Mesenchymal stem cell (in vitro differentiated cells and primary cell): ENCODE measurements at regions not wholly inside any gene's neighbourhood (a gene's known extent, or its start where the extent isn't known, plus 50 kb on each side); places are given as distances from the start of the nearest gene placed in this dataset.
A peak's percentile ranks its signal among the peaks of the same experiment; 100 is the strongest.
"Not testable (repeated sequence)": the region's sequence is repeated elsewhere in the genome, so short reads cannot be mapped to it uniquely, and the experiment has no call there.

Source experiments
- DNase-seq: peaks from one replicate; pipeline ENCODE4 v3.0.0-alpha.2; 2013
- H2AFZ ChIP-seq: one replicate; pipeline ENCODE4 v1.6.1; 2013; ENCODE audit warnings: low read depth, mild to moderate bottlenecking, control low read depth, inconsistent platforms, low read length, moderate library complexity
- H2AK5ac ChIP-seq: 2 replicates; pipeline ENCODE4 v1.6.1; 2013; ENCODE audit warnings: low read length, moderate library complexity, mild to moderate bottlenecking, inconsistent platforms; ENCODE audit not compliant: severe bottlenecking
- H2BK120ac ChIP-seq: one replicate; pipeline ENCODE4 v1.6.1; 2013; ENCODE audit warnings: low read depth, mild to moderate bottlenecking, inconsistent platforms, low read length, moderate library complexity
- H2BK12ac ChIP-seq, 2 experiments: one replicate each; pipeline ENCODE4 v1.6.1; 2013; ENCODE audit warnings: inconsistent platforms in 2 of 2, low read length in 2 of 2, mild to moderate bottlenecking in 2 of 2, moderate library complexity in 2 of 2, control low read depth in 1 of 2
- H2BK15ac ChIP-seq: one replicate; pipeline ENCODE4 v1.6.1; 2013; ENCODE audit warnings: mild to moderate bottlenecking, low read depth, inconsistent platforms; ENCODE audit not compliant: poor library complexity, severe bottlenecking
- H2BK5ac ChIP-seq: 2 replicates; pipeline ENCODE4 v1.6.1; 2013; ENCODE audit warnings: low read depth, mild to moderate bottlenecking, low read length, control low read depth, inconsistent platforms; ENCODE audit not compliant: poor library complexity, severe bottlenecking
- H3K14ac ChIP-seq, 2 experiments: one replicate each; pipeline ENCODE4 v1.6.1; 2013; ENCODE audit warnings: inconsistent platforms in 2 of 2, low read length in 2 of 2, control low read depth in 1 of 2, mild to moderate bottlenecking in 1 of 2, moderate library complexity in 1 of 2
- H3K18ac ChIP-seq, 2 experiments: one replicate each; pipeline ENCODE4 v1.6.1; 2013; ENCODE audit warnings: inconsistent platforms in 2 of 2, low read length in 2 of 2, control low read depth in 1 of 2, low read depth in 1 of 2, mild to moderate bottlenecking in 1 of 2
- H3K23ac ChIP-seq, 2 experiments: one replicate each; pipeline ENCODE4 v1.6.1; 2013; ENCODE audit warnings: inconsistent platforms in 2 of 2, low read length in 2 of 2, mild to moderate bottlenecking in 2 of 2, moderate library complexity in 2 of 2, control low read depth in 1 of 2
- H3K27ac ChIP-seq: 2 replicates; pipeline ENCODE4 v1.5.1; 2013; ENCODE audit warnings: mild to moderate bottlenecking, moderate library complexity, low read length, control low read depth, inconsistent platforms; ENCODE audit not compliant: poor library complexity, severe bottlenecking
- H3K27me3 ChIP-seq, 2 experiments: 2 replicates each; pipeline versions ENCODE4 v1.6.1 to v1.7.0; 2013; ENCODE audit warnings: low read length in 2 of 2, mild to moderate bottlenecking in 2 of 2, moderate library complexity in 2 of 2, control low read depth in 1 of 2, inconsistent platforms in 1 of 2; ENCODE audit not compliant: control insufficient read depth in 1 of 2, insufficient read depth in 1 of 2
- H3K36me3 ChIP-seq, 2 experiments: 2 replicates each; pipeline versions ENCODE4 v1.6.1 to v1.7.0; 2013; ENCODE audit warnings: low read length in 2 of 2, control low read depth in 1 of 2, inconsistent platforms in 1 of 2, low read depth in 1 of 2, mild to moderate bottlenecking in 1 of 2; ENCODE audit not compliant: insufficient read depth in 2 of 2, control insufficient read depth in 1 of 2
- H3K4ac ChIP-seq, 2 experiments: one replicate each; pipeline ENCODE4 v1.6.1; 2013; ENCODE audit warnings: inconsistent platforms in 2 of 2, low read length in 2 of 2, mild to moderate bottlenecking in 2 of 2, moderate library complexity in 2 of 2, control low read depth in 1 of 2, low read depth in 1 of 2
- H3K4me1 ChIP-seq: 2 replicates; pipeline ENCODE4 v1.6.1; 2013; ENCODE audit warnings: low read depth, low read length, control low read depth; ENCODE audit not compliant: control insufficient read depth, insufficient read depth
- H3K4me2 ChIP-seq: 2 replicates; pipeline ENCODE4 v1.6.1; 2013; ENCODE audit warnings: low read length, mild to moderate bottlenecking, inconsistent platforms; ENCODE audit not compliant: poor library complexity, severe bottlenecking
- H3K4me3 ChIP-seq, 2 experiments: 2 replicates each; pipeline versions ENCODE4 v1.5.1 to v1.7.0; 2013; ENCODE audit warnings: low read length in 2 of 2, mild to moderate bottlenecking in 2 of 2, control low read depth in 1 of 2, low read depth in 1 of 2; ENCODE audit not compliant: insufficient read depth in 1 of 2
- H3K79me1 ChIP-seq: replicated peaks from 2 replicates; pipeline ENCODE4 v1.6.1; 2013; ENCODE audit warnings: mild to moderate bottlenecking, control low read depth, low read length, inconsistent platforms; ENCODE audit not compliant: poor library complexity, severe bottlenecking
- H3K9ac ChIP-seq: 2 replicates; pipeline ENCODE4 v1.7.0; 2013; ENCODE audit warnings: mild to moderate bottlenecking, low read length, moderate library complexity
- H3K9me3 ChIP-seq: 2 replicates; pipeline ENCODE4 v1.7.0; 2013; ENCODE audit warnings: mild to moderate bottlenecking, low read length; ENCODE audit not compliant: control insufficient read depth
- H4K8ac ChIP-seq: one replicate; pipeline ENCODE4 v1.6.1; 2013; ENCODE audit warnings: inconsistent platforms, mild to moderate bottlenecking, low read length, moderate library complexity
- H4K91ac ChIP-seq: one replicate; pipeline ENCODE4 v1.6.1; 2013; ENCODE audit warnings: mild to moderate bottlenecking, low read length, inconsistent platforms
- WGBS: methylation state at CpG from one replicate; pipeline ENCODE4 v1.1.7; 2013; ENCODE audit warnings: mixed read lengths; 5-methylcytosine and 5-hydroxymethylcytosine counted together

DNA sequence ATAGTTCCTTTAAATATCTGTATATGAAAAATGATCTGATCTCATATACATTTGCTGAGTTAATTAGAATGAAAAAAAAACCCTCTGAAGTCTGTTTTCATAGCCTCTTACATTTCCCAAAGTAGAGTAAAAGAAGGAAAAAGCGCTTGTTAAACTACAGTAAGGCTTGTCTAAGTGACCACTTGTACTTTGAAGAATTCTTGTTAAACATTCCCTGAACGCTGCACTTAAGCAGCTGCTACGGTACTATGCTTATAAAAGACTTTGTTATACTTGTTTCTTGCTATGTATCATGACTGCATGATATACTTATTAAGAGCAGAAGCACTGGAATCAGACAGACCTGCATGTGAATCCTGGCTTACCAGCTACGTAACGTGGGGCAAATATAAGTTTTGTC, 81.7 kb upstream of the MTAP start:
- no peak for DNase-seq
- H2BK120ac ChIP-seq = no peak overlapping the region
- H3K4me2 ChIP-seq = no peak overlapping the region
- no peak overlapping the region for H3K18ac ChIP-seq
- no peak overlapping the region for H3K27ac ChIP-seq
- WGBS = no CpG with 5 or more reads among the region's 5 CpGs
- no peak overlapping the region for H4K8ac ChIP-seq
- no peak overlapping the region for H2AK5ac ChIP-seq
- no peak overlapping the region for H2BK5ac ChIP-seq
- H3K23ac ChIP-seq = no peak overlapping the region
- no peaks in the 10 kb centered on the region for H3K9me3 ChIP-seq
- no peak overlapping the region for H3K14ac ChIP-seq
- no peak overlapping the region for H3K9ac ChIP-seq
- no peaks in the 10 kb centered on the region for H3K79me1 ChIP-seq
- no peak overlapping the region for H2BK15ac ChIP-seq
- no peaks in the 10 kb centered on the region for H3K36me3 ChIP-seq
- no peak overlapping the region for H3K4ac ChIP-seq
- H3K4me1 ChIP-seq = no peaks in the 10 kb centered on the region
- no peak overlapping the region for H4K91ac ChIP-seq
- H3K4me3 ChIP-seq = no peak overlapping the region
- H2AFZ ChIP-seq = no peak overlapping the region
- H2BK12ac ChIP-seq = no peak overlapping the region
- no peaks in the 10 kb centered on the region for H3K27me3 ChIP-seq

DNA sequence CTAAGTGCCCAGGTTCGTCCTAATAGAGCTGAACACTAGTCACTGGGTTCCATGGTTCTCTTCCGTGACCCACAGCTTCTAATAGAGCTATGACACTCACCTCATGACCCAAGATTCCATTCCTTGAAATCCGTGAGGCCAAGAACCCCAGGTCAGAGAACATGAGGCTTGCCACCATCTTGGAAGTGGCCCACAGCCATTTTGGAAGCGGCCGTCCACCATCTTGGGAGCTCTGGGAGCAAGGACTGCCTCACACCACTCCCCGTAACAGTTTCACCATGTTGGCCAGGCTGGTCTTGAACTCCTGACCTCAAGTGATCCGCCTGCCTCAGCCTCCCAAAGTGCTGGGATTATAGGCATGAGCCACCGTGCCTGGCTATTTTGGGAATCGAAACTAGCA, 75.0 kb upstream of the MTAP start:
- not testable (repeated sequence) for H3K9me3 ChIP-seq, H2AFZ ChIP-seq

DNA sequence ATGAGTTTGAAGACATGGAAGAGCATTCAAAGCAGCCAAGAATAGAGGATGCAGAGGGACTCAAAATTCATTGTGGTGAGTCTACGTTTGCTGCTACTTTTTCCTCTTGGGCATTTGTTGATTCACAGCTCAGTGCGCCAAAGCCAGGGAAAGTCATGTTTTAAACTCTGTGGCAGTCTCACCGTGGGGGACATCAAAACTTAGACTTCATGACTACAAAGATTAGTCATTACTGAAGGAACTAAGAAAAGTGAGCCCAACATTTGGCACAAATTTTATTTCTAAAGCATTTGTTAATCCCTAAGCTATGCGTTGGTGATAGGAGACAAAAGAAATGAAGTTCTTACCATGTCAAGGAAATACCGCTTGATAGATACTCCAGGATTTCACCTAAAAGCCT, 73.7 kb upstream of the MTAP start:
- no peak overlapping the region for H3K4me2 ChIP-seq

More for the DNA sequence above, 75.0 kb upstream of the MTAP start:
- H3K4me3 ChIP-seq, H2BK5ac ChIP-seq, H2BK120ac ChIP-seq, H3K23ac ChIP-seq, H3K4me2 ChIP-seq, H3K36me3 ChIP-seq, H3K4ac ChIP-seq, H2AK5ac ChIP-seq, H3K27ac ChIP-seq, H3K9ac ChIP-seq, H3K18ac ChIP-seq, H3K27me3 ChIP-seq, H4K8ac ChIP-seq, H2BK15ac ChIP-seq, H2BK12ac ChIP-seq, H3K4me1 ChIP-seq, DNase-seq, H3K14ac ChIP-seq, H3K79me1 ChIP-seq, H4K91ac ChIP-seq: not testable (repeated sequence)
- 78% methylated on average over 9 of the region's 9 CpGs for WGBS

DNA sequence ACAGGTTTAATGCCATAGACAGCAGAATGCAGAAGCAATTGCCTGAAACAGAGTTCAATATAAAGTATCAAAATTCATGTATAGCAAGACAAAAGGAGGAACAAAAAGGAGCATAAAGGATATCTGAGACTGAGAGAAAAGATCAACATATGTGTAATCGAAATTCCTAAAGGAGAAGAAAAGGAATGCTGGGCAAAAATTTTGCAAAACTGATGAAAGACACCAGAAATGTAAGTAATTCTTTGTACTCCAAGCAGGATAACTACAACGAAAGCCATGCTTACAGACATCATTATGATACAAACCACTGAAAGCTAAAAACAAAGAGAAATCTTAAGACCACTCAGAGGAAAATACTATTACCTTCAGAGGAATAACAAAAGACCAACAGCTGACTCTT, 72.8 kb upstream of the MTAP start:
- 48% methylated on average over 2 of the region's 2 CpGs for WGBS
- no peak overlapping the region for H4K8ac ChIP-seq
- no peak overlapping the region for H3K14ac ChIP-seq
- DNase-seq = no peak
- H3K4me2 ChIP-seq = no peak overlapping the region
- H3K23ac ChIP-seq = no peak overlapping the region
- H2BK15ac ChIP-seq = no peak overlapping the region
- no peaks in the 10 kb centered on the region for H3K36me3 ChIP-seq
- no peaks in the 10 kb centered on the region for H3K4me1 ChIP-seq
- no peak overlapping the region for H3K27ac ChIP-seq
- no peak overlapping the region for H3K4me3 ChIP-seq
- H3K18ac ChIP-seq = no peak overlapping the region
- H2AK5ac ChIP-seq = no peak overlapping the region
- no peak overlapping the region for H2AFZ ChIP-seq
- no peaks in the 10 kb centered on the region for H3K27me3 ChIP-seq
- no peak overlapping the region for H4K91ac ChIP-seq
- H3K4ac ChIP-seq = no peak overlapping the region
- H3K79me1 ChIP-seq = no peaks in the 10 kb centered on the region
- no peak overlapping the region for H2BK12ac ChIP-seq
- no peak overlapping the region for H2BK5ac ChIP-seq
- H2BK120ac ChIP-seq = no peak overlapping the region
- H3K9ac ChIP-seq = no peak overlapping the region
- no peaks in the 10 kb centered on the region for H3K9me3 ChIP-seq

More for the DNA sequence above, 73.7 kb upstream of the MTAP start:
- Histone ChIP-seq H3K14ac (no peak overlapping the region), H3K27ac (peak overlapping the region; percentile 45), H4K8ac (no peak overlapping the region), H3K4me1 (no peaks in the 10 kb centered on the region), H3K18ac (no peak overlapping the region), H2BK120ac (no peak overlapping the region), H3K27me3 (no peaks in the 10 kb centered on the region), H2BK15ac (no peak overlapping the region), H3K9ac (peak overlapping the region; percentile 34), H3K79me1 (no peaks in the 10 kb centered on the region), H3K4ac (no peak overlapping the region), H3K36me3 (no peaks in the 10 kb centered on the region), H3K9me3 (no peaks in the 10 kb centered on the region), H3K4me3 (no peak overlapping the region), H2BK12ac (no peak overlapping the region), H2AK5ac (no peak overlapping the region), H4K91ac (no peak overlapping the region), H3K23ac (no peak overlapping the region), H2BK5ac (no peak overlapping the region), H2AFZ (no peak overlapping the region)
- DNase-seq = no peak
- 95% methylated on average over 3 of the region's 5 CpGs for WGBS
